PC-3 (cell line): ENCODE measurements at regions not wholly inside any gene's neighbourhood (a gene's known extent, or its start where the extent isn't known, plus 50 kb on each side); places are given as distances from the start of the nearest gene placed in this dataset.

Experiments used
- ATAC-seq: fragments of 200-7000 bp; cut with Tn5 transposase; 2 replicates; pipeline ENCODE4 v1.9.1; 2020; ENCODE audit warnings: mild to moderate bottlenecking, moderate library complexity
- BruUV-seq: library from RNA; stranded (reverse); fragments of 400-500 nt; replicated peaks from 2 replicates; lab custom pipeline; 2021; lab: Mats Ljungman, UMichigan
- CTCF ChIA-PET: fragments of 300-600 bp; sonication (Branson Sonifier 250); formaldehyde crosslinking; loops from one replicate; lab custom pipeline; 2022; ENCODE audit warnings: antibody characterized with exemption; lab: Charles Lee
- POLR2A ChIA-PET: fragments of 300-600 bp; sonication (Branson Sonifier 250); formaldehyde crosslinking; loops from one replicate; lab custom pipeline; 2022; ENCODE audit warnings: antibody characterized with exemption; ENCODE audit not compliant: unreplicated experiment; lab: Charles Lee
- DNase-seq: peaks from one replicate; pipeline ENCODE4 v3.0.0-alpha.2; 2015
- H2AFZ ChIP-seq: fragments of 300-600 bp; sonication (generic); 2 replicates; pipeline ENCODE4 v1.6.0; 2016; ENCODE audit warnings: antibody characterized with exemption, low read length
- H3F3A ChIP-seq: fragments of 300-600 bp; sonication (generic); one replicate; pipeline ENCODE4 v1.6.0; 2017; ENCODE audit warnings: antibody characterized with exemption, low read length, control low read depth, mild to moderate bottlenecking; ENCODE audit not compliant: unreplicated experiment
- H3K27ac ChIP-seq: fragments of 300-600 bp; sonication (generic); 2 replicates; pipeline ENCODE4 v1.5.1; 2016; ENCODE audit warnings: mild to moderate bottlenecking, low read length
- H3K27me3 ChIP-seq: fragments of 300-600 bp; sonication (generic); 2 replicates; pipeline ENCODE4 v1.6.1; 2016; ENCODE audit warnings: low read length, mixed read lengths
- H3K36me3 ChIP-seq: fragments of 300-600 bp; sonication (generic); 2 replicates; pipeline ENCODE4 v1.6.1; 2016; ENCODE audit warnings: low read depth, mixed run types, low read length, mixed read lengths
- H3K4me1 ChIP-seq: fragments of 300-600 bp; sonication (generic); 2 replicates; pipeline ENCODE4 v1.5.1; 2016; ENCODE audit warnings: low read length; ENCODE audit not compliant: insufficient read depth
- H3K4me2 ChIP-seq: fragments of 300-600 bp; sonication (generic); 2 replicates; pipeline ENCODE4 v1.6.0; 2016; ENCODE audit warnings: low read length
- H3K4me3 ChIP-seq: fragments of 300-600 bp; sonication (generic); 2 replicates; pipeline ENCODE4 v1.5.1; 2016; ENCODE audit warnings: mild to moderate bottlenecking, low read length, mixed read lengths
- H3K79me2 ChIP-seq: fragments of 300-600 bp; sonication (generic); 2 replicates; pipeline ENCODE4 v1.6.1; 2017; ENCODE audit warnings: low read length, mixed read lengths
- H3K9ac ChIP-seq: fragments of 300-600 bp; sonication (generic); 2 replicates; pipeline ENCODE4 v1.6.0; 2016; ENCODE audit warnings: mild to moderate bottlenecking, low read length
- H3K9me2 ChIP-seq: fragments of 300-600 bp; sonication (generic); replicated peaks from 2 replicates; pipeline ENCODE4 v1.6.1; 2016; ENCODE audit warnings: mixed run types, low read length, mixed read lengths
- H3K9me3 ChIP-seq: fragments of 300-600 bp; sonication (generic); 2 replicates; pipeline ENCODE4 v1.6.1; 2016; ENCODE audit warnings: low read length, mixed read lengths
- H4K20me1 ChIP-seq: fragments of 300-600 bp; sonication (generic); 2 replicates; pipeline ENCODE4 v1.6.1; 2016; ENCODE audit warnings: low read length, mixed read lengths
- EZH2 ChIP-seq: fragments of 300-600 bp; sonication (generic); IDR thresholded peaks from one replicate; pipeline ENCODE4 v1.6.1; 2017; ENCODE audit warnings: antibody characterized with exemption, mild to moderate bottlenecking, low read length; ENCODE audit not compliant: unreplicated experiment
- EZH2phosphoT487 ChIP-seq: fragments of 300-600 bp; sonication (generic); IDR thresholded peaks from 2 replicates; pipeline ENCODE4 v1.6.1; 2018; ENCODE audit warnings: mild to moderate bottlenecking, antibody characterized with exemption, low read length, borderline replicate concordance
- intact Hi-C: fragments of 100-400 bp; cut with micrococcal nuclease; formaldehyde crosslinking; loops from 2 replicates; pipeline ENCODE4 v1.9.0; 2023
- TF ChIP-seq, protein P1 (sequence below): fragments of 300-600 bp; sonication (generic); conservative IDR thresholded peaks from 2 replicates; pipeline ENCODE4 v1.5.1; 2017; ENCODE audit warnings: antibody characterized with exemption, low read depth, mild to moderate bottlenecking, low read length

DNA sequence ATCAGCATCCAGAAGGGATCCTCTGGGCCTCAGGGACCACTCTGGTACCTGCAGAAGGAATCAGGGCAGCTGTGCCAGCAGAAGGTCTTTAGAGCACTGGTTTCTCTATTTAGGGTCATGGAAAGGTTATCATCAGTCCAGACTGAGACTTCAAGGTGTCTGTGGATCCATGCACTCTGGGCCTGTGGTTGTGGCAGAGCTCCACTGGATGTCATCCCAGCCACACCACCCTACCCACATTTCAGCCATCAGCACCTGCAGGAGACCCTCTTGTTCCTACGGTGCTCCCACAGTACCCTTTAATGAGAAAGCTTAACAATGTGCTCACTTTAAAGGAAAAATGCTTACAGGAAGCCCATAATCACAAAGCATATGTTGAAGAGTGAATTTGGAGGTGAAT is 603.4 kb upstream of the CCDC54 start:
- Histone ChIP-seq H3K4me3 (no peak overlapping the region), H3K9me3 (no peaks in the 10 kb centered on the region), H3K36me3 (no peaks in the 10 kb centered on the region), H4K20me1 (no peaks in the 10 kb centered on the region), H3K27me3 (no peaks in the 10 kb centered on the region), H3K9me2 (no peaks in the 10 kb centered on the region), H3F3A (no peaks in the 10 kb centered on the region), H2AFZ (no peak overlapping the region), H3K27ac (no peak overlapping the region), H3K79me2 (no peaks in the 10 kb centered on the region), H3K9ac (no peak overlapping the region), H3K4me1 (no peaks in the 10 kb centered on the region), H3K4me2 (no peak overlapping the region)
- CTCF ChIA-PET: no interaction called here
- DNase-seq: no peak
- TF ChIP-seq, protein P1, sequence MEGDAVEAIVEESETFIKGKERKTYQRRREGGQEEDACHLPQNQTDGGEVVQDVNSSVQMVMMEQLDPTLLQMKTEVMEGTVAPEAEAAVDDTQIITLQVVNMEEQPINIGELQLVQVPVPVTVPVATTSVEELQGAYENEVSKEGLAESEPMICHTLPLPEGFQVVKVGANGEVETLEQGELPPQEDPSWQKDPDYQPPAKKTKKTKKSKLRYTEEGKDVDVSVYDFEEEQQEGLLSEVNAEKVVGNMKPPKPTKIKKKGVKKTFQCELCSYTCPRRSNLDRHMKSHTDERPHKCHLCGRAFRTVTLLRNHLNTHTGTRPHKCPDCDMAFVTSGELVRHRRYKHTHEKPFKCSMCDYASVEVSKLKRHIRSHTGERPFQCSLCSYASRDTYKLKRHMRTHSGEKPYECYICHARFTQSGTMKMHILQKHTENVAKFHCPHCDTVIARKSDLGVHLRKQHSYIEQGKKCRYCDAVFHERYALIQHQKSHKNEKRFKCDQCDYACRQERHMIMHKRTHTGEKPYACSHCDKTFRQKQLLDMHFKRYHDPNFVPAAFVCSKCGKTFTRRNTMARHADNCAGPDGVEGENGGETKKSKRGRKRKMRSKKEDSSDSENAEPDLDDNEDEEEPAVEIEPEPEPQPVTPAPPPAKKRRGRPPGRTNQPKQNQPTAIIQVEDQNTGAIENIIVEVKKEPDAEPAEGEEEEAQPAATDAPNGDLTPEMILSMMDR: no peak
- TF ChIP-seq EZH2 (no peak), EZH2phosphoT487 (no peak)
- BruUV-seq: no TSS peak
- intact Hi-C loops: no loop called here
- ATAC-seq: no peak
- POLR2A ChIA-PET: no interaction called here

DNA sequence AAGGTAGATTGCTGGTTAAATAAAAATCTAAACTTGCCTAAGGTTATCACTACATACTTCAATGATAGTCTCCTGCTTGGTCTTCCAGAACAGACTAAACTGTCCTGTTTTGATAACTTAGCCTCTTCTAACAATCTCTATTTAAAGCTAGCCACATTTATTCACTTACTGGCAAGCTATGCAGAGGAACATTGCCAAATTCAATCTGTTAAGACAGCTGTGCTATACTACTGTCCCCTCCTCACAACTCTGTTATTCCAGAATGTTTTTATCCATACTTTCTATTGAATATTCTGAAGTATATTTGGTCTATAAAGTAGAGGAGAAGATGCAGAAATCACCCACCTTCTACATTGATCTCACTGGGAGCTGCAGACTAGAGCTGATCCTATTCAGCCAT is 594.0 kb upstream of the CCDC54 start:
- TF ChIP-seq EZH2phosphoT487 (no peak), EZH2 (no peak)
- TF ChIP-seq, protein P1: no peak
- Histone ChIP-seq H2AFZ (no peak overlapping the region), H3K4me3 (no peak overlapping the region), H3K9ac (no peak overlapping the region), H3K36me3 (no peaks in the 10 kb centered on the region), H3F3A (no peaks in the 10 kb centered on the region), H3K9me2 (no peaks in the 10 kb centered on the region), H3K27ac (no peak overlapping the region), H3K4me1 (no peaks in the 10 kb centered on the region), H3K9me3 (no peaks in the 10 kb centered on the region), H4K20me1 (no peaks in the 10 kb centered on the region), H3K27me3 (no peaks in the 10 kb centered on the region), H3K4me2 (no peak overlapping the region), H3K79me2 (no peaks in the 10 kb centered on the region)
- intact Hi-C loops: no loop called here
- POLR2A ChIA-PET: no interaction called here
- ATAC-seq: no peak
- no peak for DNase-seq
- CTCF ChIA-PET: no interaction called here
- no TSS peak for BruUV-seq

DNA sequence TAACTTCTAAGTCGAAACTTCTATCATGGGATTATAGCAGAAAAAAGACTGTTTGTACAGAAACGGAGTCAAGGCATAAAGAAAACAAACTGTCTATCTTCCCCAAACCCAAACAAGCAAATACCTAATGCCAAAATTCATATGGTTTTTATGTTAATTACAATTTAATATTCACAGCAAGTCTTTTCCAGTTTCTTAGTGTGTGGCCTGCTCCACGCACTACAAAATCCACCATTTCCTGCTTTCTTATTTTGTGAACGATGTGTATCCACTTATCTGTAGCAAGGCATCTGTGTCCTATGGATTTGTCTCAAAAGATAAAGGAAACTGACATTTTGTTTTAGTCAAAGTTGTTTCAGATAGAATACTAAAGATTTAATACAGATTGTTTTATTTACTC is 588.0 kb upstream of the CCDC54 start:
- no peak overlapping the region for H2AFZ ChIP-seq

More for the DNA sequence above, 588.0 kb upstream of the CCDC54 start:
- CTCF ChIA-PET: no interaction called here
- no TSS peak for BruUV-seq
- POLR2A ChIA-PET: no interaction called here
- no peak overlapping the region for H3K4me2 ChIP-seq
- ATAC-seq: no peak
- 0 out of 2 replicates have a peak, but pooled peaks cover 5% of the 10 kb centered on the region for H3K9me3 ChIP-seq
- TF ChIP-seq, protein P1: no peak
- no peak for TF ChIP-seq EZH2phosphoT487
- TF ChIP-seq EZH2: no peak
- H3K27ac ChIP-seq: no peak overlapping the region
- H4K20me1 ChIP-seq: no peaks in the 10 kb centered on the region
- no peak overlapping the region for H3K4me3 ChIP-seq
- H3K9me2 ChIP-seq: no peaks in the 10 kb centered on the region
- no peaks in the 10 kb centered on the region for H3K27me3 ChIP-seq
- H3F3A ChIP-seq: no peaks in the 10 kb centered on the region
- no peak for DNase-seq
- no peak overlapping the region for H3K9ac ChIP-seq
- no peaks in the 10 kb centered on the region for H3K79me2 ChIP-seq
- no peaks in the 10 kb centered on the region for H3K36me3 ChIP-seq
- intact Hi-C loops: no loop called here
- H3K4me1 ChIP-seq: peaks cover 8% of the 10 kb centered on the region
